ENCODE measurements at regions not wholly inside any gene's neighbourhood (a gene's known extent, or its start where the extent isn't known, plus 50 kb on each side); places are given as distances from the start of the nearest gene placed in this dataset.

- Histone ChIP-seq H3K4me3 (no peak overlapping the region), H3K27me3 (no peaks in the 10 kb centered on the region; the same call in 1 of the 2 replicates), H3K36me3 (no peaks in the 10 kb centered on the region), H3K9me3 (0 out of 2 replicates have a peak, but pooled peaks cover 2% of the 10 kb centered on the region)
- DNase-seq: peak; percentile 82
Observed at GRCh38 chr16:27123795-27124409, 57.2 kb downstream of the C16orf82 start.

- Histone ChIP-seq H3K27me3 (no peaks in the 10 kb centered on the region; the same call in 1 of the 2 replicates), H3K4me3 (no peak overlapping the region), H3K9me3 (peaks cover 10% of the 10 kb centered on the region), H3K36me3 (no peaks in the 10 kb centered on the region)
- DNase-seq: peak; percentile 49
Observed at GRCh38 chr16:27127308-27127707, 60.6 kb downstream of the C16orf82 start.

- H3K36me3 ChIP-seq: no peaks in the 10 kb centered on the region
- no peak overlapping the region for H3K4me3 ChIP-seq
- DNase-seq: peak; percentile 12
- H3K27me3 ChIP-seq: no peaks in the 10 kb centered on the region
- peaks cover 10% of the 10 kb centered on the region for H3K9me3 ChIP-seq
Observed at GRCh38 chr16:27129401-27129800, 62.7 kb downstream of the C16orf82 start.

GRCh38 chr16:27138257-27138656 lies 65.1 kb upstream of the KDM8 start:
- H3K4me3 ChIP-seq: no peak overlapping the region
- H3K36me3 ChIP-seq: no peaks in the 10 kb centered on the region
- no peak for DNase-seq
- no peaks in the 10 kb centered on the region; the same call in 1 of the 2 replicates for H3K9me3 ChIP-seq
- H3K27me3 ChIP-seq: peaks cover 19% of the 10 kb centered on the region

GRCh38 chr16:27145630-27146029 lies 57.7 kb upstream of the KDM8 start:
- Histone ChIP-seq H3K27me3 (peaks cover 3% of the 10 kb centered on the region; the same call in 1 of the 2 replicates), H3K9me3 (peaks cover 5% of the 10 kb centered on the region; the same call in 1 of the 2 replicates), H3K4me3 (no peak overlapping the region), H3K36me3 (no peaks in the 10 kb centered on the region)
- DNase-seq: no peak

- no peak for DNase-seq
- H3K4me3 ChIP-seq: no peak overlapping the region
- H3K27me3 ChIP-seq: no peaks in the 10 kb centered on the region
- H3K9me3 ChIP-seq: peaks cover 5% of the 10 kb centered on the region; the same call in 1 of the 2 replicates
- H3K36me3 ChIP-seq: no peaks in the 10 kb centered on the region
Observed at GRCh38 chr16:27149986-27150385, 53.3 kb upstream of the KDM8 start.

- Histone ChIP-seq H3K36me3 (no peaks in the 10 kb centered on the region), H3K27me3 (no peaks in the 10 kb centered on the region), H3K4me3 (no peak overlapping the region), H3K9me3 (peaks cover 2% of the 10 kb centered on the region; the same call in 1 of the 2 replicates)
- no peak for DNase-seq
Observed at GRCh38 chr16:27152121-27152520, 51.2 kb upstream of the KDM8 start.

GRCh38 chr16:27152801-27153200 lies 50.5 kb upstream of the KDM8 start:
- H3K4me3 ChIP-seq: no peak overlapping the region
- DNase-seq: no peak
- H3K36me3 ChIP-seq: no peaks in the 10 kb centered on the region
- no peaks in the 10 kb centered on the region for H3K27me3 ChIP-seq
- no peaks in the 10 kb centered on the region; the same call in 1 of the 2 replicates for H3K9me3 ChIP-seq

Data from MG63 (cell line).